Psoas muscle (tissue), 7 donors: ENCODE measurements at regions not wholly inside any gene's neighbourhood (a gene's known extent, or its start where the extent isn't known, plus 50 kb on each side); places are given as distances from the start of the nearest gene placed in this dataset.

Experiments used
- ATAC-seq, 4 donors: fragments of 200-7000 bp; cut with Tn5 transposase; one replicate each; pipeline ENCODE4 v1.9.1; 2020; ENCODE audit warnings: moderate library complexity in 3 of 4, mild to moderate bottlenecking in 2 of 4
- DNase-seq, 2 donors: peaks; one replicate each; pipeline ENCODE4 v3.0.0-alpha.2; 2020
- H3K27ac ChIP-seq: fragments of 200-600 bp; one replicate; pipeline ENCODE4 v1.8.0; 2022
- H3K27me3 ChIP-seq, 3 donors: fragments of 200-600 bp in 1 of 3; one replicate each; pipeline versions ENCODE4 v1.6.1 to v1.8.0; 2013 to 2022; ENCODE audit warnings: low read length in 2 of 3, mild to moderate bottlenecking in 2 of 3, moderate library complexity in 1 of 3; ENCODE audit not compliant: insufficient read depth in 3 of 3
- H3K36me3 ChIP-seq, 2 donors: fragments of 200-600 bp in 1 of 2; one replicate each; pipeline versions ENCODE4 v1.6.1 to v1.8.0; 2013 to 2022; ENCODE audit warnings: low read depth in 1 of 2, mild to moderate bottlenecking in 1 of 2, moderate library complexity in 1 of 2; ENCODE audit not compliant: insufficient read depth in 1 of 2
- H3K4me1 ChIP-seq: fragments of 200-600 bp; one replicate; pipeline ENCODE4 v1.8.0; 2022
- H3K4me3 ChIP-seq: fragments of 200-600 bp; one replicate; pipeline ENCODE4 v1.8.0; 2022; ENCODE audit warnings: mild to moderate bottlenecking
- H3K9me3 ChIP-seq: fragments of 200-600 bp; one replicate; pipeline ENCODE4 v1.8.0; 2022
- WGBS, 3 donors: extraction: QIAGEN DNeasy Blood & Tissue Kit; methylation state at CpG; one replicate each; pipeline versions ENCODE4 v1.1.6 to v1.1.7; 2013; 5-methylcytosine and 5-hydroxymethylcytosine counted together
- intact Hi-C, 2 donors: fragments of 100-400 bp; cut with DNase I; formaldehyde crosslinking; loops; one replicate each; pipeline versions ENCODE4 v1.11.0 to v1.14.2; 2022
- TF ChIP-seq, protein P1 (sequence below): fragments of 200-600 bp; IDR thresholded peaks from one replicate; pipeline ENCODE4 v1.8.0; 2022; ENCODE audit warnings: antibody characterized with exemption
- donor health status: healthy with polysubstance abuse.
- donor health status: DM: no; HTN: no; CAD: no; lungs with moderate emphysema.
- donor health status: Bipolar disorder and iron deficiency.
- donor health status: healthy.
- donor health status: DM: yes; HTN: yes; CAD: no.
- donor health status: DM: no; HTN: no; CAD: no.
- donor health status: DM: yes; HTN: yes; CAD: no.

GRCh38 chr20:62572980-62573379, 69.3 kb upstream of the SLCO4A1 start:
- Histone ChIP-seq H3K27me3 (peaks cover 0 to 5% (median 0%) of the 10 kb centered on the region in 3 donors), H3K4me1 (peaks cover 15% of the 10 kb centered on the region), H3K27ac (peak overlapping the region; percentile 46), H3K36me3 (no peaks in the 10 kb centered on the region), H3K4me3 (no peak overlapping the region), H3K9me3 (no peaks in the 10 kb centered on the region)
- 39 to 42% (median 40%) methylated on average over 15 of the region's 15 CpGs for WGBS, 3 donors
- intact Hi-C loops = no loop called here
- TF ChIP-seq, protein P1, sequence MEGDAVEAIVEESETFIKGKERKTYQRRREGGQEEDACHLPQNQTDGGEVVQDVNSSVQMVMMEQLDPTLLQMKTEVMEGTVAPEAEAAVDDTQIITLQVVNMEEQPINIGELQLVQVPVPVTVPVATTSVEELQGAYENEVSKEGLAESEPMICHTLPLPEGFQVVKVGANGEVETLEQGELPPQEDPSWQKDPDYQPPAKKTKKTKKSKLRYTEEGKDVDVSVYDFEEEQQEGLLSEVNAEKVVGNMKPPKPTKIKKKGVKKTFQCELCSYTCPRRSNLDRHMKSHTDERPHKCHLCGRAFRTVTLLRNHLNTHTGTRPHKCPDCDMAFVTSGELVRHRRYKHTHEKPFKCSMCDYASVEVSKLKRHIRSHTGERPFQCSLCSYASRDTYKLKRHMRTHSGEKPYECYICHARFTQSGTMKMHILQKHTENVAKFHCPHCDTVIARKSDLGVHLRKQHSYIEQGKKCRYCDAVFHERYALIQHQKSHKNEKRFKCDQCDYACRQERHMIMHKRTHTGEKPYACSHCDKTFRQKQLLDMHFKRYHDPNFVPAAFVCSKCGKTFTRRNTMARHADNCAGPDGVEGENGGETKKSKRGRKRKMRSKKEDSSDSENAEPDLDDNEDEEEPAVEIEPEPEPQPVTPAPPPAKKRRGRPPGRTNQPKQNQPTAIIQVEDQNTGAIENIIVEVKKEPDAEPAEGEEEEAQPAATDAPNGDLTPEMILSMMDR = no peak
- no peak for DNase-seq
- ATAC-seq = no peak

DNA sequence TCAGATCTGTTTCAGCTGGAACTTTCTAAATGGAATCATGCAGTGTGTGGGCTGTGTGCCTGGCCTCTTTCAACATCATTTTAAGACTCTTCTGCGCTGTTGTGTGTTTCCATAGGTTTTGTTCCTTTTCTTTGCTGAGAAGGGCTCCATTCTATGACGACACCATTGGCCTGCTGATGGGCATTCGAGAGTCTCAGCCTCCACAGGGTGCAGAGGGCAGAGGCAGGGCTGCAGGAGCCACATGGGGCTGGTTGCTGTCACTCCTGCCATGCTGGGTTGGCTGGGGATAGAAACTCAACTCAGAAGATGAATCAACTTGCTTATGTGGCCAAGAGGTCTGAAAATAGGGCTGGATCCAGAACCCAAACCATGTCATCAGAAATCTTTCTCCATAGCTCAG, 68.5 kb upstream of the SLCO4A1 start:
- Histone ChIP-seq H3K9me3 (no peaks in the 10 kb centered on the region), H3K27me3 (peaks cover 0 to 5% (median 0%) of the 10 kb centered on the region in 3 donors), H3K4me1 (peaks cover 14% of the 10 kb centered on the region), H3K36me3 (no peaks in the 10 kb centered on the region), H3K27ac (peak overlapping the region; percentile 46), H3K4me3 (no peak overlapping the region)
- peak in 1 of 2 donors; percentile 55 for DNase-seq
- TF ChIP-seq, protein P1 = no peak
- intact Hi-C loops = no loop called here
- WGBS, 3 donors = 29 to 44% (median 34%) methylated on average over 3 of the region's 3 CpGs
- peak in 1 of 4 donors; percentile 31 for ATAC-seq

DNA sequence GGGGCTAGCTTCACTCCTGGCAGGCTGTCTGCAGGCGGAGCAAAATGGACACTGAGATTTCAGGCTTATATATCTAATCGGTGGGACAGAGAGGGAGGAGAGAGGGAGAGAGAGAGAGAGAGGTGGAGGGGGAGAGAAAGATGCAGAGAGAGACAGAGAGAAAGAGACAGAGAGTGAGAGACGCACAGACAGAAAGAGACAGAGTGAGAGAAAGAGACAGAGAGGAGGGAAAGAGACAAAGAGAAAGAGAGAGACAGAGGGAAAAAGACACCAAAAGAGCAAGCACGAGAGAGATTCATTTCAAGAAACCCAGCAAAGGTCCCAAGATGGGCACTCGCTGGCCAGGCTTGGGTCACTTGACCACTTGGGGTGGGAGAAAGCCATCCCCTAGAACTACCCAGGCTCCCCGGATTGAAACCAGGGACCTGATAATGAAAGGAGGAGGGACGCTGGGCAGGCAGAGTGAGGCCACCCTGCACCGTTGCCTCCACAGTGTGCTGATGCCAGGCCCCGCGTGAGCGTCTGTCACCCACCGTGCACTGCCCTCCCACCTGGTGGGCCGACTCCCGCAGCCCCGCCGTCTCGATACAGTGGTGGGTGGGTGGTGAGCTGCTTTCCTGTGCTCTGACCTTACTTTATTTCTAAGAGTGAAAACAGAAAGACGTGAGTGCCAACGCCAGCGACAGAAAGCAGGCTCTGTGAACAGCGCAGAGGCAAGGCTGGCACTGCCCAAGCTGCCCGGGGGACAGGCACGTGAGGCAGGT, 67.9 kb upstream of the SLCO4A1 start:
- Histone ChIP-seq H3K4me1 (peaks cover 14% of the 10 kb centered on the region), H3K27ac (peak overlapping the region; percentile 30), H3K27me3 (peaks cover 0 to 5% (median 0%) of the 10 kb centered on the region in 3 donors), H3K9me3 (no peaks in the 10 kb centered on the region), H3K36me3 (no peaks in the 10 kb centered on the region), H3K4me3 (no peak overlapping the region)
- WGBS, 3 donors = 66 to 80% (median 68%) methylated on average over 23 of the region's 23 CpGs
- DNase-seq (peak in 1 of 2 donors; percentile 57), ATAC-seq (no peak)
- intact Hi-C loops = no loop called here
- TF ChIP-seq, protein P1 = no peak

- TF ChIP-seq, protein P1 = no peak
- Histone ChIP-seq H3K36me3 (no peaks in the 10 kb centered on the region), H3K4me3 (no peak overlapping the region), H3K27me3 (peaks cover 0 to 9% (median 0%) of the 10 kb centered on the region in 3 donors), H3K4me1 (peaks cover 14% of the 10 kb centered on the region), H3K9me3 (no peaks in the 10 kb centered on the region), H3K27ac (no peak overlapping the region)
- WGBS, 3 donors = 53 to 61% (median 60%) methylated on average over 23 of the region's 23 CpGs
- peak in 2 of 4 donors; percentile 1 to 2 for ATAC-seq
- DNase-seq = peak in 1 of 2 donors; percentile 57
- intact Hi-C loops = no loop called here
Measured at GRCh38 chr20:62575976-62576722, 66.2 kb upstream of the SLCO4A1 start.
